ENCODE measurements at regions not wholly inside any gene's neighbourhood (a gene's known extent, or its start where the extent isn't known, plus 50 kb on each side); places are given as distances from the start of the nearest gene placed in this dataset.

GRCh38 chr11:21866781-21867180 lies 326.1 kb upstream of the ANO5 start:
- TF ChIP-seq CTCF (IDR thresholded peaks at IDR 0.05; ENCODE audit: control extremely low read depth, extremely low read depth, low read depth, missing control alignments): no peak
- POLR2A ChIA-PET: interaction anchor here (0.6 kb wide), 1 partner anchor 744 kb away, joined by 4 read pairs; no protein-coding TSS in a partner anchor
- no peak for DNase-seq (ENCODE audit: extremely low spot score)
- CTCF ChIA-PET: interaction anchor here (1.2 to 1.3 kb wide), 2 partner anchors 9 kb away, joined by 3 to 4 read pairs; no protein-coding TSS in a partner anchor

- DNase-seq (ENCODE audit: extremely low spot score): no peak
- CTCF ChIA-PET: interaction anchor here (1.6 kb wide), 1 partner anchor 13 kb away, joined by 5 read pairs; no protein-coding TSS in a partner anchor
- POLR2A ChIA-PET: no interaction called here
- TF ChIP-seq CTCF (IDR thresholded peaks at IDR 0.05; ENCODE audit: control extremely low read depth, extremely low read depth, low read depth, missing control alignments): no peak
These were observed 315.7 kb upstream of the ANO5 start for GRCh38 chr11:21877151-21877550.

- ChIA-PET POLR2A (no interaction called here), CTCF (no interaction called here)
- no peak for DNase-seq (ENCODE audit: extremely low spot score)
- TF ChIP-seq CTCF (IDR thresholded peaks at IDR 0.05; ENCODE audit: control extremely low read depth, extremely low read depth, low read depth, missing control alignments): no peak
These were observed 309.5 kb upstream of the ANO5 start for GRCh38 chr11:21883354-21883753.

GRCh38 chr11:21888814-21889213 lies 304.1 kb upstream of the ANO5 start:
- DNase-seq (ENCODE audit: extremely low spot score): no peak
- CTCF ChIA-PET: no interaction called here
- POLR2A ChIA-PET: no interaction called here
- no peak for TF ChIP-seq CTCF (IDR thresholded peaks at IDR 0.05; ENCODE audit: control extremely low read depth, extremely low read depth, low read depth, missing control alignments)

- DNase-seq (ENCODE audit: extremely low spot score): no peak
- no peak for TF ChIP-seq CTCF (IDR thresholded peaks at IDR 0.05; ENCODE audit: control extremely low read depth, extremely low read depth, low read depth, missing control alignments)
- CTCF ChIA-PET: no interaction called here
- POLR2A ChIA-PET: no interaction called here
These were observed 299.9 kb upstream of the ANO5 start for GRCh38 chr11:21892736-21893564.

- DNase-seq (ENCODE audit: extremely low spot score): no peak
- ChIA-PET POLR2A (no interaction called here), CTCF (no interaction called here)
- no peak for TF ChIP-seq CTCF (IDR thresholded peaks at IDR 0.05; ENCODE audit: control extremely low read depth, extremely low read depth, low read depth, missing control alignments)
These were observed 299.4 kb upstream of the ANO5 start for GRCh38 chr11:21893565-21893867.
